OCI-LY3 (cell line): ENCODE measurements at regions not wholly inside any gene's neighbourhood (a gene's known extent, or its start where the extent isn't known, plus 50 kb on each side); places are given as distances from the start of the nearest gene placed in this dataset.

Experiments
- CTCF ChIP-seq: fragments of 200-600, 300-600 bp; sonication (generic); IDR thresholded peaks from 2 replicates; pipeline ENCODE4 v1.5.1; 2014; ENCODE audit warnings: antibody characterized with exemption, low read length, low read depth
- EZH2phosphoT487 ChIP-seq: fragments of 200-600 bp; shearing (Covaris generic); IDR thresholded peaks from 2 replicates; pipeline ENCODE4 v1.6.1; 2018; ENCODE audit warnings: antibody characterized with exemption, mixed run types, low read depth

- no peak for TF ChIP-seq CTCF
- TF ChIP-seq EZH2phosphoT487, result no peak
These were observed 507.8 kb downstream of the TBC1D4 start for GRCh38 chr13:74973935-74974879.
